Activated CD8-positive, alpha-beta T cell treated with anti-CD3 and anti-CD28 coated beads for 36 hours (primary cell): ENCODE measurements at regions not wholly inside any gene's neighbourhood (a gene's known extent, or its start where the extent isn't known, plus 50 kb on each side); places are given as distances from the start of the nearest gene placed in this dataset.

Experiments used
- ATAC-seq: fragments of 200-7000 bp; cut with Tn5 transposase; one replicate; pipeline ENCODE4 v1.10.0; 2021; ENCODE audit warnings: mild to moderate bottlenecking, moderate library complexity
- CTCF ChIA-PET: fragments of 350-600 bp; sonication (Branson Sonifier 250); formaldehyde crosslinking; loops from one replicate; lab custom pipeline; 2021; ENCODE audit warnings: antibody characterized with exemption; lab: Charles Lee
- POLR2A ChIA-PET: fragments of 350-600 bp; sonication (Branson Sonifier 250); formaldehyde crosslinking; loops from one replicate; lab custom pipeline; 2021; ENCODE audit warnings: antibody characterized with exemption; lab: Charles Lee
- DNase-seq: peaks from one replicate; pipeline ENCODE4 v3.0.0-alpha.2; 2020
- H3K27ac Mint-ChIP-seq: one replicate; pipeline ENCODE4 v1.8.0; 2021; ENCODE audit warnings: mild to moderate bottlenecking, mixed read lengths
- H3K27me3 Mint-ChIP-seq: one replicate; pipeline ENCODE4 v1.8.0; 2021; ENCODE audit warnings: mixed read lengths
- H3K36me3 Mint-ChIP-seq: one replicate; pipeline ENCODE4 v1.8.0; 2021; ENCODE audit warnings: low read depth, mixed read lengths
- H3K4me1 Mint-ChIP-seq: one replicate; pipeline ENCODE4 v1.8.0; 2021; ENCODE audit warnings: low read depth, mixed read lengths
- H3K4me3 Mint-ChIP-seq: one replicate; pipeline ENCODE4 v1.8.0; 2021; ENCODE audit warnings: mild to moderate bottlenecking, moderate library complexity, mixed read lengths
- H3K9me3 Mint-ChIP-seq: one replicate; pipeline ENCODE4 v1.8.0; 2021; ENCODE audit warnings: mixed read lengths
- CTCF ChIP-seq: fragments of 200-600 bp; IDR thresholded peaks from one replicate; pipeline ENCODE4 v1.8.0; 2022; ENCODE audit warnings: antibody characterized with exemption, mild to moderate bottlenecking
- intact Hi-C: fragments of 100-400 bp; cut with micrococcal nuclease; formaldehyde crosslinking; loops from one replicate; pipeline ENCODE4 v1.10.0; 2022

DNA sequence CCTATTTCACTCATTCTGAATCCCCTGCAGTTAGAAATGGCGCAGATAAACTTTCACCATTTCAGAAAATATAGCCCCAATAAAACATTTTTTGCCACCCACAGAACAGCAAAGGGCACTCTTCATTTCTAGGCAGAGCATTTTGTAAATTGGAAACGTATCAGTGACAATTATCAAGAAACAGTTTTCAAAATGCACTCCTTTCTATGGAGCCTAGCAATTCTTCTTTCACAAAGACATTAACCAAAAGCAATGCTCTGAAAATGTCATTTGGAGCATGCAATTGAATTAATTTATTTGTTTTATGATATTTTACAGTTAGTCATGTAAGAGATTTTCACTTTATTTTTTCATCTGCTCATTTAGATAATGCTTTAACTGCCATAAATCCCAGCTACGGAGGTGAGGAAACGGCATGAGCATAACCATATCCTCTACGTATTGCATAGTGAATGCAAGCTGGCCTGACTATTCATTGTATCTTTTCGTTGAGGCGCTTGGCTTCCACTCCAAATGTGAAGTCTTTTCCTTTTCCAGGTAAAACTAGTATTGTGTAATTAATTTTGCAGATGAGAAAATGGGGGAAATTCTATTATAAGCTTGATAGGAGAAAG is 813.4 kb downstream of the C6orf118 start:
- H3K4me1 Mint-ChIP-seq: no peaks in the 10 kb centered on the region
- ATAC-seq (no peak), DNase-seq (no peak)
- POLR2A ChIA-PET: no interaction called here
- no peak for TF ChIP-seq CTCF
- H3K9me3 Mint-ChIP-seq: no peaks in the 10 kb centered on the region
- H3K4me3 Mint-ChIP-seq: no peak overlapping the region
- H3K27ac Mint-ChIP-seq: no peak overlapping the region
- H3K27me3 Mint-ChIP-seq: no peaks in the 10 kb centered on the region
- intact Hi-C loops: no loop called here
- CTCF ChIA-PET: no interaction called here
- H3K36me3 Mint-ChIP-seq: no peaks in the 10 kb centered on the region

DNA sequence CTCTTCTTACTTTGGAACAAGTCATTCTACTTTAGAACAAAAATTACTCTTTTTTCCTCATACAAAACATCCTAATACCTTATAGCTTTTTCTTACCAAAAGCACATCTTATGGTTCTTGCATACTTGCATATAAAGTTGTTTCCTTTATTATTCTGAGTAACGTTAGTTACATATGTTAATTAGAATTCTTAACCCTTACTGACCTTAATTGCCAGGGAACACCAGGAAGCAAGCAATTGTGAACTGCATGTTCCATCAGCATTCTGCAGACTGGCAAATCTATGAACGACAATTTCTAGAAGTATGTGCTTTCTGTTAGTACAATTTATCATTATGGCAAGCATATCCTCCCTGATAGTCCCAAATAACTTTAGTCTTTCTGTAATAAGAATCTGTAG is 831.0 kb downstream of the C6orf118 start:
- Mint-ChIP-seq H3K4me1 (no peaks in the 10 kb centered on the region), H3K27ac (no peak overlapping the region), H3K27me3 (no peaks in the 10 kb centered on the region), H3K4me3 (no peak overlapping the region), H3K36me3 (no peaks in the 10 kb centered on the region), H3K9me3 (peaks cover 13% of the 10 kb centered on the region)
- no peak for DNase-seq
- intact Hi-C loops: no loop called here
- no peak for TF ChIP-seq CTCF
- no peak for ATAC-seq
- POLR2A ChIA-PET: no interaction called here
- CTCF ChIA-PET: no interaction called here

GRCh38 chr6:164477790-164478189 is 831.6 kb downstream of the C6orf118 start:
- H3K4me1 Mint-ChIP-seq: no peaks in the 10 kb centered on the region
- DNase-seq (no peak), ATAC-seq (no peak)
- TF ChIP-seq CTCF: no peak
- no peak overlapping the region for H3K27ac Mint-ChIP-seq
- POLR2A ChIA-PET: no interaction called here
- intact Hi-C loops: no loop called here
- H3K27me3 Mint-ChIP-seq: no peaks in the 10 kb centered on the region
- CTCF ChIA-PET: no interaction called here
- H3K4me3 Mint-ChIP-seq: no peak overlapping the region
- H3K9me3 Mint-ChIP-seq: peaks cover 8% of the 10 kb centered on the region
- no peaks in the 10 kb centered on the region for H3K36me3 Mint-ChIP-seq

- ATAC-seq: no peak
- no peaks in the 10 kb centered on the region for H3K27me3 Mint-ChIP-seq
- no peak overlapping the region for H3K27ac Mint-ChIP-seq
- ChIA-PET POLR2A (no interaction called here), CTCF (interaction anchor here (0.7 kb wide), 1 partner anchor 439 kb away, joined by 3 read pairs; no protein-coding TSS in a partner anchor)
- H3K4me3 Mint-ChIP-seq: no peak overlapping the region
- no peak for TF ChIP-seq CTCF
- intact Hi-C loops: no loop called here
- peaks cover 6% of the 10 kb centered on the region for H3K9me3 Mint-ChIP-seq
- no peaks in the 10 kb centered on the region for H3K4me1 Mint-ChIP-seq
- no peaks in the 10 kb centered on the region for H3K36me3 Mint-ChIP-seq
- DNase-seq: no peak
Measured at GRCh38 chr6:164477101-164477500, 832.3 kb downstream of the C6orf118 start.

- no peaks in the 10 kb centered on the region for H3K36me3 Mint-ChIP-seq
- DNase-seq: no peak
- intact Hi-C loops: no loop called here
- H3K9me3 Mint-ChIP-seq: peaks cover 5% of the 10 kb centered on the region
- no peak overlapping the region for H3K27ac Mint-ChIP-seq
- ChIA-PET CTCF (interaction anchor here (1.3 kb wide), 1 partner anchor 147 kb away, joined by 3 read pairs; no protein-coding TSS in a partner anchor), POLR2A (no interaction called here)
- TF ChIP-seq CTCF: no peak
- H3K4me1 Mint-ChIP-seq: no peaks in the 10 kb centered on the region
- H3K27me3 Mint-ChIP-seq: no peaks in the 10 kb centered on the region
- ATAC-seq: no peak
- H3K4me3 Mint-ChIP-seq: no peak overlapping the region
Measured at GRCh38 chr6:164469276-164469949, 840.0 kb downstream of the C6orf118 start.
